ENCODE measurements at regions not wholly inside any gene's neighbourhood (a gene's known extent, or its start where the extent isn't known, plus 50 kb on each side); places are given as distances from the start of the nearest gene placed in this dataset.

- TF ChIP-seq CTCF (IDR thresholded peaks at IDR 0.05) (no peak), CEBPB (IDR thresholded peaks at IDR 0.05) (no peak), RFX5 (IDR thresholded peaks at IDR 0.05) (no peak), NR3C1 (IDR thresholded peaks at IDR 0.05) (no peak), NFE2L2 (conservative IDR thresholded peaks at IDR 0.05; ENCODE audit: low read length) (no peak), FOSB (CRISPR knock-in tag; IDR thresholded peaks at IDR 0.05) (no peak), BHLHE40 (IDR thresholded peaks at IDR 0.05; ENCODE audit: low read depth, low read length) (no peak), CHD2 (IDR thresholded peaks at IDR 0.05; ENCODE audit: low read length, partially characterized antibody) (no peak), TP53 (CRISPR knock-in tag; IDR thresholded peaks at IDR 0.05) (no peak), EHMT2 (IDR thresholded peaks at IDR 0.05; ENCODE audit: low read depth) (no peak), MYC (IDR thresholded peaks at IDR 0.05; ENCODE audit: borderline replicate concordance, low read length) (no peak), MAX (IDR thresholded peaks at IDR 0.05) (no peak), CHD4 (IDR thresholded peaks at IDR 0.05; ENCODE audit: borderline replicate concordance) (no peak)
These were observed 138.3 kb downstream of the CHD9NB start for GRCh38 chr16:52914428-52914827.

Measured in A549 (cell line).